GM18519 (cell line): ENCODE measurements at regions not wholly inside any gene's neighbourhood (a gene's known extent, or its start where the extent isn't known, plus 50 kb on each side); places are given as distances from the start of the nearest gene placed in this dataset.
A peak's percentile ranks its signal among the peaks of the same experiment; 100 is the strongest.

ENCODE experiments used
- ATAC-seq: cut with Tn5 transposase; IDR thresholded peaks from one replicate; pipeline ENCODE4 v1.9.1; 2021; ENCODE audit warnings: mild to moderate bottlenecking, moderate library complexity; ENCODE audit not compliant: unreplicated experiment, low FRiP score

DNA sequence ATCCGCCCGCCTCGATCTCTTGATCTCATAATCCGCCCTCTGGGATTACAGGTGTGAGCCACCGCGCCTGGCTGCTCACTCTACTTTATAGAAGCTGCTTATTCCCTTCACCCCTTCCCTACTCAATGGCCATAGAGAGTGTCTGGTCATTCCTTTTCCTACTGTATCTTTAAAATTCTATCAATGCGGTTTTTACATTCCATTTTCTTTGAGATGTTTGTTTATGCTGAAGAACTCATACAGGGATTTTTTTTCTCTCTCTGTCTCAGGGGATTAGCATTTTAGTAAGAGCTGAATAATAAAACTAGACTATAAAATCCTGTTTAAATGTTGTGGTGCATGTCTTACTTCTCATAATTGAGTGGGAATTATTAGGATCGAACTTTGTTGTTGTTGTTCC, 218.6 kb upstream of the FOXN3 start:
- no peak for ATAC-seq

DNA sequence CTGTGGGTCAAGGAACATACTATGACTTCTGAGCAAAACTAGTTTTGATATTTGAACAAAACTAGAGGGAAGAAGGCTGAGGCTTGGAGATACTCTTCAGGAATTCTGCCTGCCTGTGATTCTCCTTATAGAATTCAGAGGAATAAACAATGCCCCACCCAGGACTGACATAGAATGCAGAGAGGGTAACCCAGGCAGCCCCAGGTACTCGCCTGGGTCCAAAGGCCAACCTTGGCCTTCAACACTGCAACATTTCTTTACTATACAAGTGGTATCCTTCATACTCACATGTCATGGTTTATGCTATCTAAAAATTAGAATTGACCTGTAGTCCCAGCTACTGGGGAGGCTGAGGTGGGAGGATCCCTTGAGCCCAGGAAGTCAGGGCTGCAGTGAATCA, 217.0 kb upstream of the FOXN3 start:
- ATAC-seq, result no peak

DNA sequence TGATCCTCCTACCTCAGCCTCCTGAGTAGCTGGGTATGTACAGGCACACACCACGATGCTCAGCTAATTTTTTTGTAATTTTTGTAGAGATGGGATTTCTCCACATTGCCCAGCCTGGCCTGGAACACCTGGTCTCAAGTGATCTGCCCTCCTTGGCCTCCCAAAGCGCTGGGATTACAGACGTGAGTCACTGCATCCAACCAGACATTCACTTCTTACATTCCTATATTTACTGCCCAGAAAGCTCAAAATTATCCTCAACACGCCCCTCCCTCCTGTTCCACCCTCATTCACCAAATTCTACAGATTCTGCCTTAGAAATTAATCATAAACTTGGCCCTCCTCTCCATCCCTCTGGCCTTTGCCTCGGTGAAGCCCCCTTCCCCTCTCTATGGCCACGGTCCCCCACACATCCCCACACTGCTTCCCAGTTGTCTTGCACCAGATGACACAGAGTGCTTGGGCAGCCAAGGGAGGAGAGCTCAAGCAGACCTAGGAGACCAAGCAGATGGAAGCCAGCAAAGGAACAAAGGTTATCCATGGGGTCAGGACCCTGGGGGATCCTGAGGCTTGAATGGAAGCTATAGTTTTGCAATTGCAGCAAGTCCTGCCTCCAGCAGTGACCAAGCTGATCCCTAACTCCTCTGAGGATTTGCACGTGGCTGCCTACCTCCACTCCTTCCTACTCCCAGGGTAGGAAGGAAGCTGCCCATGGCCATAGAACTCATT, 213.2 kb upstream of the FOXN3 start:
- no peak for ATAC-seq

GRCh38 chr14:89629383-89629782, 212.3 kb upstream of the FOXN3 start:
- ATAC-seq, result no peak

DNA sequence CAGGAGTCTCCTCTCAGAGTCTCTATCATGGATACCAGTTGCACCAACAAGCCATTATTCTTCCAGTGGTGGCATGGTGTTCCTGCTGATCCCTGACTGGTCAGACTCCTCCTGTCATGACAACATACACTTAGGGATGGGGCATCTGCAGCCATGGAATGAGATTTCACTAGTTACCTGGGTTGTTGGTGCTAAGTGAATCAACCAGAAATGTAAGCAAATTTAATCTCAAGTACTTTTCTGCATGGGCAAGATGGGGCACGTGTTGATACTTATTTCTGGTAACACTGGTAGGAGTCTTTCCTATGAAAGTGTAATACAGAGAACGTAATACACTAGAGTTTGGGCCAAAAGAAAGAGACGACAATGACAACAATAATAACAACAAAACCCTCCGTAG, 211.5 kb upstream of the FOXN3 start:
- no peak for ATAC-seq

GRCh38 chr14:89626233-89626806, 209.3 kb upstream of the FOXN3 start:
- no peak for ATAC-seq

DNA sequence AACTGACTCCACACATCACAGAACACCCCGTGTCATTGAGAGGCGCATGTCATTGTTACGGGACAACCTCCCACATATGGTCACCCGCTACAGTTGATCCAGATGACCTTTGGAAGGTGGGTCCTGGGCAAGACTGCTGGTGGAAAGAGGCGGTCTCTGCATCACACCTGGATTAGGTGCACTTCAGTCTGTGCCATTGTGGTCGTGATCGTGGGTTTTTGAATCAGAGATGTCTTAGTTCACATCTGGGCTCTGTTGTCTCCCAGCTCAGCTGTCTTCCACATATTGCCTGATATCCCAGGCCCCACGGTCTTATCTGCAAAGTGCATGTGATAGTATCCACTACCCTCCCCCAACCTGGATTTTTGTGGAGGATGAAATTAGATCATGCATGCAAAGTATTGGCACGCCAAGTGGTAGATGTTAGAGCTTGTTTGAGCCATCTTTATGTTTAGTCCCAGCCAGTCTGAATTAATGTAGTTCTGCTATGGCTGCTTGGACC, 208.7 kb upstream of the FOXN3 start:
- ATAC-seq, result no peak

- no peak for ATAC-seq
These were observed 208.2 kb upstream of the FOXN3 start for GRCh38 chr14:89625244-89625713.

- ATAC-seq, result no peak
These were observed 207.6 kb upstream of the FOXN3 start for GRCh38 chr14:89624500-89625156.

DNA sequence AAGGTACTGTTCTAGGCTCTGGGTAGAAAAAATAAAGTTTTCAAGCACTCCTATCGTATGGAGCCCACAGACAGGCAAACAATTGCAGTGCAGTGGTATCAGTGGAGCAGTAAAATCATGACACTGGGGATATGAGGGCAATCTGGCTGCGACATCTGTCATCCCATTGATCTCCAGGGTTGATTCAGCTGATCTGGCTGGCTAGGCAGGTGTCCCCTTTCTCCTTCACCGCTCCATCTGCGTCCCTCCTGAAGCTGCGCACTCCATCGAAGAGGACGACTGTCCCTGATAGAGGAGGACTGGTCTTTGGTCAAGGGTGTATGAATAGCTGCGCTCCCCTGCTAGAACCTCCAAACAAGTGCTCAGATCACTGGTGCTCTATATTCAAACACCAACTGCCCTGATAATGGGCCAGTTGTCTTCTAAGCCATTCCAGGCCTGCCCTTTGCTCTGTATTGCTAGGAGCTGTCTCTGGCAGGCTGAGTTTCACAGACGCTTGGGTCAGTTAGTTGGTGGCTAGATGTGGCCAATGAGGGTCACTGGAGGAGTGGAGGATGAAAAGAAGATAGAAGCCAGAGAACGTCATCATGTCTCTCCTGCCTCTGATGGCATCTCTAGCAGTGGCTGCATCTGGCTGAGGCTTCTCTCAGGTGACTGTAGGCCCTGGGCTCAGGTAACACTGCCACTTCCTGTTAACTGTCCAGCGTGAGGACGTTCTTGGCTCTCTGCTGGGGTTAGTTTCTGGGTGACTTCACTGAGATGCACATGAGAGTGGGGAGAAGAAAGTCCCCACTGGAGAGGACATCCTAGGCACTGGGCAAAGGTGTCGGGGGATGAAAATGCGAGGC, 205.0 kb upstream of the FOXN3 start:
- no peak for ATAC-seq

DNA sequence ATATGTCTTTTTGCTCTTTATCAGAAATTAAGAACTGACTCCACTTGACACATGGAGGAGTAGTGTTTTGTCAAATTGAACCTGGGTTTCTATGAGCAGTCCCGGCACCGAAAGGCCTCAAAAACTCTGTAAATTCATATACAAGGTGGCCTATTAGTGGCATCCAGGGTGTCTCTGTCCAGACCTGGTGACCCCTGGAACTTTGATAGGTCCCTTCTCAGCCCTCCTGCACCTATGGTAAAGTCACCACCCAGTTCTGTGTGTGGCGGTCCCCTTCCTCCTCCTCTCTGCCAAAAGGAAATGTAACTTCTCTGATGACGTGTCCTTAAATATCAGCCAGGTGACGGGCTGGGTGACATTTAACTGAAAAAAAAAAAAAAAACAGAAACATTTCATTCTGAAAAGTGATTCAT, 204.0 kb upstream of the FOXN3 start:
- no peak for ATAC-seq

DNA sequence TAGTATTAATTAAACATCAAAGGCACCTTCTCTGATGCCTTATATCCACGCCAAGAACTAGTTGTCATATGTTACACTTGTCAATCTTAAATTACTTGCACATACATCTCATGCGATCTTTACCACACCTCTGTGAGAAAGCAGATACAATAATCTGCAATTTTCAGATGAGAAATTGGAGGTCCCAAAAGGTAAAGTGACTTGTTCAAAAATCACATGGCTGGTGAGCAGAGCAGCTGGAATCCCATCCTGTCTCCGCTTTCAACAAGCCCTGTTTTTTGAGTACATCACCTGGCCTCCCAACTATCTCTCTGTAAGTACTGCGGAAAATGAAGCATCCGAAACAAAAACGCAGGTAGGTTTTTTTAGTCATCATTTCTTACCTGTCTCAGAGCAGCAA, 203.4 kb upstream of the FOXN3 start:
- no peak for ATAC-seq

DNA sequence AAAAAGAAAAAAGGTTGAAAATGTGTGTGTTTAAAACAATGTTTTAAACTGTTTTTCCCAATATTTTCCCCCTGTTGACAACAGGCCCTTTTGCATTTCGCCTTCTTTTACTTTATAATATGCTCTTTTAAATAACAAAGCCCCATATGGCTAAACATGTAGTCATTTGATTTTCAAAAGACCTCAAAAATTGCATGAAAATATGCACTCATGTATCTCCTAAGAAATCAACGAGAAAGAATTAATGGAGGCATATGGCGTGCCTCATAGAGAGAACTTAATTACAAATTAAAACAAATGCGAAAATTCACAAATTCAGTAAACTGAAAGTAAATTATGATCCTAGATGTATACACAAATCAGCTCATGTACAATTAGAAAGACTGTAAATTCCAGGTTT, 202.6 kb upstream of the FOXN3 start:
- no peak for ATAC-seq

DNA sequence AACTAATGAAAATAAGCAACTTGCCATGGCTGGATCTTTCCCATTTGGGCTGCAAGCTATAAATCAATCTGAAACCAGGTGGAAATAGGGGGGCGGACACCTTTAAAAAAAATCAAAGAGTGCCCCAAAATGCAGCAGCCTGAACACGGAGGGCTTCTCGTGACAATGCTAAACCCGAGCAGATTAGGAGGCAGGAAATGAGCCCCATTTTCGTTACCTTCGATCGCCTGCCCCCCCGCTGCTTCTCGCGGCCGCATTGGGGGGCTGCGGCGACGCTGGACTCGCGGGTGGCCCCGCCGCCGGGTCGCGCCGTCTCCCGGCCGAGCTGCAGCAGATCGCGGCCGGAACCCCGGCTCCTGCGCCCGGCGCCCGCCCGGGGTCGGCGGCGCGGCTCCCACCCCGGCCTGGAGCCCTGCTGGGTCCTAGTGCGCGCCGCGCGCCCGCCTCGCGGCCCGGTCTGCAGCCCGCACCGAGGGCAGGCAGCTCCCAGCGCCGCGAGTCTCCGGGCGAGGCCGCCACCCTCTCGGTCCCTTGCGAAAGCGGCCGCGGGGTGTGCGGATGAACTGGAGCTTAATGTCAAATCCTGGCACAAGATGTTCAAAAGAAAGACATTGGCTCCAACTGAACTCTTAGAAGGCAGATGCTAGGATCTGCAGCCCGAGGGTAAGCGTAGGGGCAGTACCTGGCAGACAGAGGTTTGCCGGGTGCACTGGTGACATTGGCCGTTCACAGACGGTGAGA, 201.9 kb upstream of the FOXN3 start:
- peak; percentile 50 for ATAC-seq

DNA sequence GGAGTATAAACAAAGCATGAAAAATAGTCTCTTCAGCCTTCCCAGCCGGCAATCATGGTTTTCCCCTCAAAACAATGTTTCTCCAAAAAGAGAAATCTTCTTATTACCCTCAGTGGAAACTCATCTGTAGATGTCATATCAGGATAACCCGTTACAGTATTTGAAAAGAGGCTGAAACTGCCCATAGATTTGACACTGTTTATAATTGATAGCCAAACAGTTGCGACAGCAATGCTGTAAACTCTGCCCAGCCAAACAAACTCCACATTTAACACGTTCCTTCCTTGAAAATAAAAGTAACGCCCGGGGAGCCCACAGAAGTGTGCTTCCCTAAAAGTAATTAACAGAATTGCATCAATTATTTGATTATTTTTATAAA, 201.3 kb upstream of the FOXN3 start:
- no peak for ATAC-seq

DNA sequence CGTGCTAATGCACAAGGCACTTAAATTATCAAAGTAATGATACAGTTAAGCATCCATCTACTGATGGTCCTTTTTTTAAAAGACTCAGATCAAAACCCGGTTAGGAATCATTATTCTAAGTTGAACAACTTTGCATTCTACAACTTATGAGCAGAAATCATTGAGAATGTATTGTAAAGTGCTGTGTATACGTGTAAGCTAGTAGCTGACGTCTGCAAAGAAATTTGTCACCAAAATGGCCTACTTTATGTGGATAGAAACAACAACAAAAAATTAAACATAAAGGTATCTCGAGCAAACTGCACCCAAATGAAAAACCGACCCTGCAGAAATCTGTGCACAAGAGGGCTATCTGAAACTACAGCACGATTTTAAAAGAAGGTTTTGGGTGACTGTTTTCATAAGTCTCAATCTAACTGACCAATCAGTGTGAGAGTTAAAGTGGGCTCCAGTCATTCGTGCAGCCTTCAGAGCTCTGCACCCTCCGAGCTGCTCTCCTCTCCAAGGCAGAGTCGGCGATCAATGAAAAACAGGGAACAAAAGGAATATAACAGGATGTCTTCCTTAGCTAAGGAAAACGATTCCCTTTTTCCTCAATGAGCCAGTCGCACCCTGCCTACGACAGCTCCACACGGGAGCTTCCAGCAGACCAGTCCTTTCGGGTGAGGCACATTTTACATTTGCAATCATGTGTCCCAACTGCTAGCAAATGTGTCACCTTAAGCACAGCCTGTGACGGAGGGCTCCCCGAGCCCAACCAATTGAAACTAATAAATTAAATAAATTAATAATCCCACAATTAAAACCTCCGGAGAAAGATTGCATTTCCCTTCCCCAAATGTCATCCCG, 200.7 kb upstream of the FOXN3 start:
- ATAC-seq, result no peak

- ATAC-seq, result peak; percentile 31
These were observed 199.9 kb upstream of the FOXN3 start for GRCh38 chr14:89616852-89617341.

- no peak for ATAC-seq
These were observed 199.4 kb upstream of the FOXN3 start for GRCh38 chr14:89616425-89616824.

DNA sequence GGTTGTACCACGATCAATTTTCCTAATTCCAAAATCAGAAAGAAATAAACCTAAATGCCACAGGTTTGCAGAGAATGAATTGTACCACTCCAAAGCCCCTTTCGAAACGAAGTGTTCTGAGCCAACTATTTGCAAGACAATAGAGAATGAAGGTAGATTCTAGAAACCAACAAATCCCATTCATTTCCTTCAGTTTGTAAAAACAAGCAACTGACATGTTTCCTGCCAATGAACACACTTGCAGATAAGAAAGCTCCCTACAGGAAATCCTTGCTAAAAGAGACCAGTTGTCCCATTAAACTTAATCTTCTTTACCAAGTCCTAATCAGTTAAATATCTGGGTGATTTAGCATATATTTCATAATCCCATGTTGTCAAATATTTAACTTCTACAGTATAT, 198.4 kb upstream of the FOXN3 start:
- ATAC-seq, result no peak
